GM23338 (cell line): ENCODE measurements at regions not wholly inside any gene's neighbourhood (a gene's known extent, or its start where the extent isn't known, plus 50 kb on each side); places are given as distances from the start of the nearest gene placed in this dataset.

Experiments used
- ATAC-seq: fragments of 200-7000 bp; cut with Tn5 transposase; 3 replicates; pipeline ENCODE4 v1.9.1; 2020
- DNase-seq: peaks from one replicate; pipeline ENCODE4 v3.0.0-alpha.2; 2015; ENCODE audit warnings: low spot score
- H2AFZ ChIP-seq: fragments of 200-600 bp; sonication (generic); 2 replicates; pipeline ENCODE4 v1.8.0; 2016; ENCODE audit warnings: antibody characterized with exemption, mild to moderate bottlenecking, moderate library complexity
- H3F3A ChIP-seq: fragments of 200-600 bp; sonication (generic); replicated peaks from 2 replicates; pipeline ENCODE4 v1.8.0; 2017; ENCODE audit warnings: antibody characterized with exemption, mixed run types, low read depth
- H3K27ac ChIP-seq: fragments of 200-600 bp; sonication (generic); 2 replicates; pipeline ENCODE4 v1.6.1; 2016; ENCODE audit warnings: low read depth
- H3K27me3 ChIP-seq: fragments of 200-600 bp; sonication (generic); 2 replicates; pipeline ENCODE4 v1.8.0; 2016; ENCODE audit warnings: mild to moderate bottlenecking, mixed run types, moderate library complexity; ENCODE audit not compliant: insufficient read depth
- H3K36me3 ChIP-seq: fragments of 200-600 bp; sonication (generic); 2 replicates; pipeline ENCODE4 v1.8.0; 2016; ENCODE audit warnings: mild to moderate bottlenecking; ENCODE audit not compliant: insufficient read depth
- H3K4me1 ChIP-seq: fragments of 200-600 bp; sonication (generic); 2 replicates; pipeline ENCODE4 v1.8.0; 2016; ENCODE audit warnings: mild to moderate bottlenecking, moderate library complexity; ENCODE audit not compliant: insufficient read depth
- H3K4me2 ChIP-seq: fragments of 200-600 bp; sonication (generic); 2 replicates; pipeline ENCODE4 v1.7.1; 2017; ENCODE audit warnings: mixed run types
- H3K4me3 ChIP-seq: fragments of 200-600 bp; sonication (generic); 2 replicates; pipeline ENCODE4 v1.6.1; 2016; ENCODE audit warnings: mixed run types
- H3K79me2 ChIP-seq: fragments of 200-600 bp; sonication (generic); replicated peaks from 2 replicates; pipeline ENCODE4 v1.8.0; 2017; ENCODE audit warnings: mild to moderate bottlenecking; ENCODE audit not compliant: insufficient read depth
- H3K9me2 ChIP-seq: fragments of 200-600 bp; sonication (generic); 2 replicates; pipeline ENCODE4 v1.8.0; 2017; ENCODE audit not compliant: insufficient read depth
- H4K20me1 ChIP-seq: fragments of 200-600 bp; sonication (generic); replicated peaks from 2 replicates; pipeline ENCODE4 v1.8.0; 2017; ENCODE audit warnings: mild to moderate bottlenecking; ENCODE audit not compliant: insufficient read depth
- H3K27ac Mint-ChIP-seq: 2 replicates; pipeline ENCODE4 v1.8.0; 2020; ENCODE audit warnings: inconsistent platforms, mild to moderate bottlenecking, moderate library complexity, mixed read lengths
- H3K27me3 Mint-ChIP-seq: 3 replicates; pipeline ENCODE4 v1.8.0; 2022; ENCODE audit warnings: low read depth, mild to moderate bottlenecking, moderate library complexity, mixed read lengths, inconsistent platforms; ENCODE audit not compliant: insufficient read depth, poor library complexity
- H3K36me3 Mint-ChIP-seq: 3 replicates; pipeline ENCODE4 v1.8.0; 2021; ENCODE audit warnings: low read depth, mild to moderate bottlenecking, inconsistent platforms, moderate library complexity, mixed read lengths
- H3K4me1 Mint-ChIP-seq: 3 replicates; pipeline ENCODE4 v1.8.0; 2020; ENCODE audit warnings: mild to moderate bottlenecking, inconsistent platforms, mixed read lengths
- H3K4me3 Mint-ChIP-seq: 3 replicates; pipeline ENCODE4 v1.8.0; 2021; ENCODE audit warnings: moderate library complexity, mild to moderate bottlenecking, inconsistent platforms, mixed read lengths
- H3K9me3 Mint-ChIP-seq: 3 replicates; pipeline ENCODE4 v1.8.0; 2020; ENCODE audit warnings: moderate library complexity, mild to moderate bottlenecking, inconsistent platforms, mixed read lengths
- CREB1 ChIP-seq: fragments of 250-450 bp; sonication (Bioruptor Pico); IDR thresholded peaks from 2 replicates; pipeline ENCODE4 v1.5.0; 2020; ENCODE audit warnings: low read depth, mild to moderate bottlenecking, moderate library complexity
- EZH2 ChIP-seq: fragments of 200-600 bp; sonication (generic); IDR thresholded peaks from one replicate; pipeline ENCODE4 v1.8.0; 2017; ENCODE audit warnings: antibody characterized with exemption, mild to moderate bottlenecking, low read depth; ENCODE audit not compliant: unreplicated experiment
- EZH2phosphoT487 ChIP-seq: fragments of 200-600 bp; sonication (generic); IDR thresholded peaks from one replicate; pipeline ENCODE4 v1.8.1; 2018; ENCODE audit warnings: antibody characterized with exemption; ENCODE audit not compliant: unreplicated experiment
- JUNB ChIP-seq: IDR thresholded peaks from one replicate; pipeline ENCODE4 v1.6.1; 2016; ENCODE audit warnings: antibody characterized with exemption; ENCODE audit not compliant: unreplicated experiment
- NANOG ChIP-seq: IDR thresholded peaks from 2 replicates; pipeline ENCODE4 v1.6.1; 2016; ENCODE audit warnings: antibody characterized with exemption, borderline replicate concordance
- POLR2AphosphoS5 ChIP-seq: IDR thresholded peaks from 2 replicates; pipeline ENCODE4 v1.6.1; 2016; ENCODE audit warnings: antibody characterized with exemption, low read depth
- STAT1 ChIP-seq: IDR thresholded peaks from one replicate; pipeline ENCODE4 v1.6.1; 2016; ENCODE audit warnings: antibody characterized with exemption; ENCODE audit not compliant: unreplicated experiment
- ZNF114 ChIP-seq: fragments of 250-450 bp; sonication (Bioruptor Pico); IDR thresholded peaks from 2 replicates; pipeline ENCODE4 v1.5.0; 2020; ENCODE audit warnings: mild to moderate bottlenecking, moderate library complexity
- ZNF331 ChIP-seq: fragments of 250-450 bp; sonication (Bioruptor Pico); IDR thresholded peaks from 2 replicates; pipeline ENCODE4 v1.5.0; 2020; ENCODE audit warnings: low read depth, mild to moderate bottlenecking, moderate library complexity
- TF ChIP-seq, protein P1 (sequence below), 2 experiments: fragments of 200-600 bp in 1 of 2; sonication (generic) in 1 of 2; conservative IDR thresholded peaks; 2 replicates each; pipeline versions ENCODE4 v1.5.1 to v1.6.1; 2016 to 2017; ENCODE audit warnings: antibody characterized with exemption in 2 of 2, low read depth in 2 of 2, mild to moderate bottlenecking in 2 of 2, moderate library complexity in 1 of 2
- TF ChIP-seq, protein P2 (sequence below): IDR thresholded peaks from 2 replicates; pipeline ENCODE4 v1.6.1; 2016; ENCODE audit warnings: antibody characterized with exemption
- TF ChIP-seq, protein P3 (sequence below): fragments of 250-450 bp; sonication (Bioruptor Pico); IDR thresholded peaks from 2 replicates; pipeline ENCODE4 v1.5.0; 2020; ENCODE audit warnings: mild to moderate bottlenecking, moderate library complexity
- TF ChIP-seq, protein P4 (sequence below): IDR thresholded peaks from one replicate; pipeline ENCODE4 v1.6.1; 2018; ENCODE audit warnings: antibody characterized with exemption; ENCODE audit not compliant: unreplicated experiment

GRCh38 chr16:86672179-86672863 is 94.0 kb downstream of the FOXL1 start:
- H3K4me2 ChIP-seq: no peak overlapping the region
- Mint-ChIP-seq H3K9me3 (peaks cover 6% of the 10 kb centered on the region; the same call in 2 of the 3 replicates), H3K27ac (no peak overlapping the region), H3K4me1 (peaks cover 26% of the 10 kb centered on the region), H3K4me3 (no peak overlapping the region), H3K36me3 (no peaks in the 10 kb centered on the region), H3K27me3 (peaks cover 5% of the 10 kb centered on the region)
- no peaks in the 10 kb centered on the region for H4K20me1 ChIP-seq
- ATAC-seq (no peak), DNase-seq (no peak)
- TF ChIP-seq, protein P1, sequence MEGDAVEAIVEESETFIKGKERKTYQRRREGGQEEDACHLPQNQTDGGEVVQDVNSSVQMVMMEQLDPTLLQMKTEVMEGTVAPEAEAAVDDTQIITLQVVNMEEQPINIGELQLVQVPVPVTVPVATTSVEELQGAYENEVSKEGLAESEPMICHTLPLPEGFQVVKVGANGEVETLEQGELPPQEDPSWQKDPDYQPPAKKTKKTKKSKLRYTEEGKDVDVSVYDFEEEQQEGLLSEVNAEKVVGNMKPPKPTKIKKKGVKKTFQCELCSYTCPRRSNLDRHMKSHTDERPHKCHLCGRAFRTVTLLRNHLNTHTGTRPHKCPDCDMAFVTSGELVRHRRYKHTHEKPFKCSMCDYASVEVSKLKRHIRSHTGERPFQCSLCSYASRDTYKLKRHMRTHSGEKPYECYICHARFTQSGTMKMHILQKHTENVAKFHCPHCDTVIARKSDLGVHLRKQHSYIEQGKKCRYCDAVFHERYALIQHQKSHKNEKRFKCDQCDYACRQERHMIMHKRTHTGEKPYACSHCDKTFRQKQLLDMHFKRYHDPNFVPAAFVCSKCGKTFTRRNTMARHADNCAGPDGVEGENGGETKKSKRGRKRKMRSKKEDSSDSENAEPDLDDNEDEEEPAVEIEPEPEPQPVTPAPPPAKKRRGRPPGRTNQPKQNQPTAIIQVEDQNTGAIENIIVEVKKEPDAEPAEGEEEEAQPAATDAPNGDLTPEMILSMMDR (conservative IDR thresholded peaks at IDR 0.05; ENCODE audit: low read depth in 2 of 2): no peak
- TF ChIP-seq, protein P2, sequence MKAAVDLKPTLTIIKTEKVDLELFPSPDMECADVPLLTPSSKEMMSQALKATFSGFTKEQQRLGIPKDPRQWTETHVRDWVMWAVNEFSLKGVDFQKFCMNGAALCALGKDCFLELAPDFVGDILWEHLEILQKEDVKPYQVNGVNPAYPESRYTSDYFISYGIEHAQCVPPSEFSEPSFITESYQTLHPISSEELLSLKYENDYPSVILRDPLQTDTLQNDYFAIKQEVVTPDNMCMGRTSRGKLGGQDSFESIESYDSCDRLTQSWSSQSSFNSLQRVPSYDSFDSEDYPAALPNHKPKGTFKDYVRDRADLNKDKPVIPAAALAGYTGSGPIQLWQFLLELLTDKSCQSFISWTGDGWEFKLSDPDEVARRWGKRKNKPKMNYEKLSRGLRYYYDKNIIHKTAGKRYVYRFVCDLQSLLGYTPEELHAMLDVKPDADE: no peak
- no peak for TF ChIP-seq ZNF331
- TF ChIP-seq JUNB: no peak
- TF ChIP-seq, protein P3, sequence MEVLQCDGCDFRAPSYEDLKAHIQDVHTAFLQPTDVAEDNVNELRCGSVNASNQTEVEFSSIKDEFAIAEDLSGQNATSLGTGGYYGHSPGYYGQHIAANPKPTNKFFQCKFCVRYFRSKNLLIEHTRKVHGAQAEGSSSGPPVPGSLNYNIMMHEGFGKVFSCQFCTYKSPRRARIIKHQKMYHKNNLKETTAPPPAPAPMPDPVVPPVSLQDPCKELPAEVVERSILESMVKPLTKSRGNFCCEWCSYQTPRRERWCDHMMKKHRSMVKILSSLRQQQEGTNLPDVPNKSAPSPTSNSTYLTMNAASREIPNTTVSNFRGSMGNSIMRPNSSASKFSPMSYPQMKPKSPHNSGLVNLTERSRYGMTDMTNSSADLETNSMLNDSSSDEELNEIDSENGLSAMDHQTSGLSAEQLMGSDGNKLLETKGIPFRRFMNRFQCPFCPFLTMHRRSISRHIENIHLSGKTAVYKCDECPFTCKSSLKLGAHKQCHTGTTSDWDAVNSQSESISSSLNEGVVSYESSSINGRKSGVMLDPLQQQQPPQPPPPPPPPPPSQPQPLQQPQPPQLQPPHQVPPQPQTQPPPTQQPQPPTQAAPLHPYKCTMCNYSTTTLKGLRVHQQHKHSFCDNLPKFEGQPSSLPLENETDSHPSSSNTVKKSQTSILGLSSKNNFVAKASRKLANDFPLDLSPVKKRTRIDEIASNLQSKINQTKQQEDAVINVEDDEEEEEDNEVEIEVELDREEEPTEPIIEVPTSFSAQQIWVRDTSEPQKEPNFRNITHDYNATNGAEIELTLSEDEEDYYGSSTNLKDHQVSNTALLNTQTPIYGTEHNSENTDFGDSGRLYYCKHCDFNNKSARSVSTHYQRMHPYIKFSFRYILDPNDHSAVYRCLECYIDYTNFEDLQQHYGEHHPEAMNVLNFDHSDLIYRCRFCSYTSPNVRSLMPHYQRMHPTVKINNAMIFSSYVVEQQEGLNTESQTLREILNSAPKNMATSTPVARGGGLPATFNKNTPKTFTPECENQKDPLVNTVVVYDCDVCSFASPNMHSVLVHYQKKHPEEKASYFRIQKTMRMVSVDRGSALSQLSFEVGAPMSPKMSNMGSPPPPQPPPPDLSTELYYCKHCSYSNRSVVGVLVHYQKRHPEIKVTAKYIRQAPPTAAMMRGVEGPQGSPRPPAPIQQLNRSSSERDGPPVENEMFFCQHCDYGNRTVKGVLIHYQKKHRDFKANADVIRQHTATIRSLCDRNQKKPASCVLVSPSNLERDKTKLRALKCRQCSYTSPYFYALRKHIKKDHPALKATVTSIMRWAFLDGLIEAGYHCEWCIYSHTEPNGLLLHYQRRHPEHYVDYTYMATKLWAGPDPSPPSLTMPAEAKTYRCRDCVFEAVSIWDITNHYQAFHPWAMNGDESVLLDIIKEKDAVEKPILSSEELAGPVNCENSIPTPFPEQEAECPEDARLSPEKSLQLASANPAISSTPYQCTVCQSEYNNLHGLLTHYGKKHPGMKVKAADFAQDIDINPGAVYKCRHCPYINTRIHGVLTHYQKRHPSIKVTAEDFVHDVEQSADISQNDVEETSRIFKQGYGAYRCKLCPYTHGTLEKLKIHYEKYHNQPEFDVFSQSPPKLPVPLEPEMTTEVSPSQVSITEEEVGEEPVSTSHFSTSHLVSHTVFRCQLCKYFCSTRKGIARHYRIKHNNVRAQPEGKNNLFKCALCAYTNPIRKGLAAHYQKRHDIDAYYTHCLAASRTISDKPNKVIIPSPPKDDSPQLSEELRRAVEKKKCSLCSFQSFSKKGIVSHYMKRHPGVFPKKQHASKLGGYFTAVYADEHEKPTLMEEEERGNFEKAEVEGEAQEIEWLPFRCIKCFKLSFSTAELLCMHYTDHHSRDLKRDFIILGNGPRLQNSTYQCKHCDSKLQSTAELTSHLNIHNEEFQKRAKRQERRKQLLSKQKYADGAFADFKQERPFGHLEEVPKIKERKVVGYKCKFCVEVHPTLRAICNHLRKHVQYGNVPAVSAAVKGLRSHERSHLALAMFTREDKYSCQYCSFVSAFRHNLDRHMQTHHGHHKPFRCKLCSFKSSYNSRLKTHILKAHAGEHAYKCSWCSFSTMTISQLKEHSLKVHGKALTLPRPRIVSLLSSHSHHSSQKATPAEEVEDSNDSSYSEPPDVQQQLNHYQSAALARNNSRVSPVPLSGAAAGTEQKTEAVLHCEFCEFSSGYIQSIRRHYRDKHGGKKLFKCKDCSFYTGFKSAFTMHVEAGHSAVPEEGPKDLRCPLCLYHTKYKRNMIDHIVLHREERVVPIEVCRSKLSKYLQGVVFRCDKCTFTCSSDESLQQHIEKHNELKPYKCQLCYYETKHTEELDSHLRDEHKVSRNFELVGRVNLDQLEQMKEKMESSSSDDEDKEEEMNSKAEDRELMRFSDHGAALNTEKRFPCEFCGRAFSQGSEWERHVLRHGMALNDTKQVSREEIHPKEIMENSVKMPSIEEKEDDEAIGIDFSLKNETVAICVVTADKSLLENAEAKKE (CRISPR knock-in tag): no peak
- no peak for TF ChIP-seq STAT1
- TF ChIP-seq EZH2: no peak
- TF ChIP-seq CREB1 (CRISPR knock-in tag): no peak
- TF ChIP-seq POLR2AphosphoS5: no peak
- TF ChIP-seq EZH2phosphoT487: no peak
- no peak for TF ChIP-seq NANOG
- TF ChIP-seq, protein P4, sequence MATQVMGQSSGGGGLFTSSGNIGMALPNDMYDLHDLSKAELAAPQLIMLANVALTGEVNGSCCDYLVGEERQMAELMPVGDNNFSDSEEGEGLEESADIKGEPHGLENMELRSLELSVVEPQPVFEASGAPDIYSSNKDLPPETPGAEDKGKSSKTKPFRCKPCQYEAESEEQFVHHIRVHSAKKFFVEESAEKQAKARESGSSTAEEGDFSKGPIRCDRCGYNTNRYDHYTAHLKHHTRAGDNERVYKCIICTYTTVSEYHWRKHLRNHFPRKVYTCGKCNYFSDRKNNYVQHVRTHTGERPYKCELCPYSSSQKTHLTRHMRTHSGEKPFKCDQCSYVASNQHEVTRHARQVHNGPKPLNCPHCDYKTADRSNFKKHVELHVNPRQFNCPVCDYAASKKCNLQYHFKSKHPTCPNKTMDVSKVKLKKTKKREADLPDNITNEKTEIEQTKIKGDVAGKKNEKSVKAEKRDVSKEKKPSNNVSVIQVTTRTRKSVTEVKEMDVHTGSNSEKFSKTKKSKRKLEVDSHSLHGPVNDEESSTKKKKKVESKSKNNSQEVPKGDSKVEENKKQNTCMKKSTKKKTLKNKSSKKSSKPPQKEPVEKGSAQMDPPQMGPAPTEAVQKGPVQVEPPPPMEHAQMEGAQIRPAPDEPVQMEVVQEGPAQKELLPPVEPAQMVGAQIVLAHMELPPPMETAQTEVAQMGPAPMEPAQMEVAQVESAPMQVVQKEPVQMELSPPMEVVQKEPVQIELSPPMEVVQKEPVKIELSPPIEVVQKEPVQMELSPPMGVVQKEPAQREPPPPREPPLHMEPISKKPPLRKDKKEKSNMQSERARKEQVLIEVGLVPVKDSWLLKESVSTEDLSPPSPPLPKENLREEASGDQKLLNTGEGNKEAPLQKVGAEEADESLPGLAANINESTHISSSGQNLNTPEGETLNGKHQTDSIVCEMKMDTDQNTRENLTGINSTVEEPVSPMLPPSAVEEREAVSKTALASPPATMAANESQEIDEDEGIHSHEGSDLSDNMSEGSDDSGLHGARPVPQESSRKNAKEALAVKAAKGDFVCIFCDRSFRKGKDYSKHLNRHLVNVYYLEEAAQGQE: no peak
- no peak for TF ChIP-seq ZNF114
- no peaks in the 10 kb centered on the region for H3K36me3 ChIP-seq
- H2AFZ ChIP-seq: no peak overlapping the region
- H3F3A ChIP-seq: no peaks in the 10 kb centered on the region
- H3K27me3 ChIP-seq: no peaks in the 10 kb centered on the region
- H3K79me2 ChIP-seq: no peaks in the 10 kb centered on the region
- no peak overlapping the region for H3K27ac ChIP-seq
- peaks cover 13% of the 10 kb centered on the region for H3K4me1 ChIP-seq
- 0 out of 2 replicates have a peak, but pooled peaks cover 8% of the 10 kb centered on the region for H3K9me2 ChIP-seq
- no peak overlapping the region for H3K4me3 ChIP-seq
